C4-2B (cell line): ENCODE measurements at regions not wholly inside any gene's neighbourhood (a gene's known extent, or its start where the extent isn't known, plus 50 kb on each side); places are given as distances from the start of the nearest gene placed in this dataset.
"Not testable (repeated sequence)": the region's sequence is repeated elsewhere in the genome, so short reads cannot be mapped to it uniquely, and the experiment has no call there.

Experiments used
- CTCF ChIP-seq: fragments of 450-650 bp; conservative IDR thresholded peaks from 2 replicates; pipeline ENCODE4 v1.5.1; 2017; ENCODE audit warnings: mild to moderate bottlenecking
- ZFX ChIP-seq: fragments of 450-650 bp; IDR thresholded peaks from 2 replicates; pipeline ENCODE4 v1.6.1; 2017

- TF ChIP-seq CTCF, ZFX: not testable (repeated sequence)
These were observed 188.7 kb downstream of the HACE1 start for GRCh38 chr6:104670834-104671590.
